Astrocyte of the spinal cord (primary cell): ENCODE measurements at regions not wholly inside any gene's neighbourhood (a gene's known extent, or its start where the extent isn't known, plus 50 kb on each side); places are given as distances from the start of the nearest gene placed in this dataset.

Experiments used
- DNase-seq: peaks from one replicate; pipeline ENCODE4 v3.0.0; 2011; ENCODE audit warnings: low read depth, low spot score
- H3K4me3 ChIP-seq: 2 replicates; pipeline ENCODE4 v1.5.1; 2011; ENCODE audit warnings: low read depth, mild to moderate bottlenecking, low read length, moderate library complexity
- in situ Hi-C: cut with HindIII; loops from 2 replicates; pipeline ENCODE4 v1.10.0; 2017; ENCODE audit warnings: low sequenced_read_pairs
- TF ChIP-seq, protein P1 (sequence below): IDR thresholded peaks from 2 replicates; pipeline ENCODE4 v1.5.1; 2012; ENCODE audit warnings: low read depth, mild to moderate bottlenecking, low read length, inconsistent platforms

DNA sequence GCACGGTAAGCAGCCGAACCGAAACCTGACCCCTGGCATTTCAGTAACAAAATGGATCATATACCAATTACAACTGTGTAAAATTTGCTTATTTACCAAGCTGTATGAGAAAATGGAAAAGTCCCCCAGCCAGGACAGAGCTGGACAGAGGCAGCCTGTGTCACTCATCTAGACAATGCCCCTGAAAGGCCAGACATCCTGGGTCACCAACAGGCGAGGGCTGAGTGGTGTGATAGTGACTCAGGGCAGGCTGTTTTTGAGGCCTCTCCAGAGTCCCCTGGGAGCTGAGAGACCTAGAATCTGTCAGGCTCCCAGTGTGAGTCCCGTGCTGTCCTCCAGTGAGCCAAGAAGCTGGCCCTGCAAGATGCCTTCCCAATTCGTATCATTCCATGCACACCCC, 680.4 kb downstream of the TBC1D22A start:
- TF ChIP-seq, protein P1, sequence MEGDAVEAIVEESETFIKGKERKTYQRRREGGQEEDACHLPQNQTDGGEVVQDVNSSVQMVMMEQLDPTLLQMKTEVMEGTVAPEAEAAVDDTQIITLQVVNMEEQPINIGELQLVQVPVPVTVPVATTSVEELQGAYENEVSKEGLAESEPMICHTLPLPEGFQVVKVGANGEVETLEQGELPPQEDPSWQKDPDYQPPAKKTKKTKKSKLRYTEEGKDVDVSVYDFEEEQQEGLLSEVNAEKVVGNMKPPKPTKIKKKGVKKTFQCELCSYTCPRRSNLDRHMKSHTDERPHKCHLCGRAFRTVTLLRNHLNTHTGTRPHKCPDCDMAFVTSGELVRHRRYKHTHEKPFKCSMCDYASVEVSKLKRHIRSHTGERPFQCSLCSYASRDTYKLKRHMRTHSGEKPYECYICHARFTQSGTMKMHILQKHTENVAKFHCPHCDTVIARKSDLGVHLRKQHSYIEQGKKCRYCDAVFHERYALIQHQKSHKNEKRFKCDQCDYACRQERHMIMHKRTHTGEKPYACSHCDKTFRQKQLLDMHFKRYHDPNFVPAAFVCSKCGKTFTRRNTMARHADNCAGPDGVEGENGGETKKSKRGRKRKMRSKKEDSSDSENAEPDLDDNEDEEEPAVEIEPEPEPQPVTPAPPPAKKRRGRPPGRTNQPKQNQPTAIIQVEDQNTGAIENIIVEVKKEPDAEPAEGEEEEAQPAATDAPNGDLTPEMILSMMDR: no peak
- no peak for DNase-seq
- H3K4me3 ChIP-seq: no peak overlapping the region
- in situ Hi-C loops: no loop called here

DNA sequence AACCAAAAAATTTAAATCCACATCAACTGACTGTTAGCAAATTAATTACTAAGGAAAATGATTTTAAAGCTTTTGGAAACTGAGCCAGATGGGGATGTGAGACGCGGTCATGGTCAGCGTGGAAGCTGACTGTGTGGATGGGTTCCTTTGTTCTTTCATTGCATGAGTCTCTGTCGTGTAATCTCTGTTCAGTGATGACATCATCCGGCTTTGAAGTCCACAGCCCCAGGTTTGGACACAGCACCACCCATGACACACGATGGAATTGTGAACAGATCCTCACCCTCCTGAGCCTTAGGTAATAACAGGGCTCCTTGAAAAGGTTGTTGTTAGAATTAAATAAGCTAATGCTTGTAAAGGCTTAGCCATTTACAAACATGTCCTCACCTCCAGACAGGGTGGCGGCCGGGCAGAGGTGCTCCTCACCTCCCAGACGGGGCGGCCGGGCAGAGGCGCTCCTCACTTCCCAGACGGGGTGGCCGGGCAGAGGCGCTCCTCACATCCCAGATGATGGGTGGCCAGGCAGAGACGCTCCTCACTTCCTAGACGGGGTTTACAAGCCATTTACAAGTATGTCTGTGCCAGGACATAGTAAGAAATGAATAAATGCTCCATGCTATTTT, 677.3 kb downstream of the TBC1D22A start:
- no peak for DNase-seq
- H3K4me3 ChIP-seq: no peak overlapping the region
- TF ChIP-seq, protein P1: no peak
- in situ Hi-C loops: no loop called here

DNA sequence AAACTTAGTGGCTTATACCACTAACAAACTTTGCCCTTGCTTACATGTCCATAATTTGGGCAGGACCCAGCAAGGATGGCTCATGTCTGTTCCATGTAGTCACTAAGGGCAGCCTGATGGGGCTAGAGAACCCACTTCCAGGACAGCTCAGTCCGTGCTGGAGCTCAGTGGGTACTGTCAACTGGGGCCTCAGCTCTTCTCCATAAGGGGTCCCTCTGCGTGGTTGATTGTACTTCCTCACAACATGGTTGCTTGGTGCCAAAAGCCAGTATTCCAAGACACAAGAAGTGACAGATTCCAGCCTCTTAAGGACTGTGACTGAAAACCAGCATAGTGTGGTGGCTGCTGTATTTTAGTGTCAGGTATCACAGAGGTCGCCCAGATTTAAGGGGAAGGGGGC, 675.2 kb downstream of the TBC1D22A start:
- no peak overlapping the region for H3K4me3 ChIP-seq
- TF ChIP-seq, protein P1: no peak
- no peak for DNase-seq
- in situ Hi-C loops: no loop called here

DNA sequence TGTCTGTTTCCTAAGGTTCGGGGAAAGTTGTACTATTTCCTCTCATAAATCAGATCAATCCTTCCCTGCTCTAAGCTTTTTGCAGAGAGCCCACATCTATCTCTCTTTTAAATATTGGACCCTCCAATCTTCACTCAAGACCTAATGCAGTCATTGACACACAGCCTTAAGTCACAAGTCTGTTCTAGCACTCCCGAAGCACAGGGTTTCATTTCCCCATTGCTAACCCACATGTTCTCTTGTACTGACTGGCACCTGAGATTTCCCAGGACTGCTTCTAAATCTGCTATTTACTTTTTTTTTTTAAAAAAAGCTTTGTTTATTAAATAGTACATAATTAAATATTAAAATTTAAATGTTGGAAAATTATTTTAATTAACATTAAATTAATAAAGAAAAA, 674.7 kb downstream of the TBC1D22A start:
- in situ Hi-C loops: no loop called here
- TF ChIP-seq, protein P1: no peak
- no peak for DNase-seq
- no peak overlapping the region for H3K4me3 ChIP-seq

DNA sequence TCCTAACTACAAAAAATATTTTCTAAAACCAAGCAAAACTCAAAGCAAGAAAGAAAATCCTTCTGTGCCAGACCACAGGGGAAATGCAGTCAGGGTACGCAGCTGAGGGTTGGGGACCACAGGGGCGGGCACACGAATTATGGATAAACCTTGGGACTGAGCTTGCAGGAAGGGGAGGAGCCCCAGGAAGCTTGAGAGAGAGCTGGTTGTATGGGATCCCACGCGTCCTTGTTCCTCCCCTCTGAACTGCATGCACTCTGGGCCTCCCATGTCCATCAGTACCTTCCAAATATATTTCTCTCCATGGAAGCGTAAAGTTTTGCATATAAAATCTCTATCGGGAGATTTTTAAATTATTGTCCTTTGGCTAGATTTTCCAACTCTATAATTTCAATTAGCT, 673.4 kb downstream of the TBC1D22A start:
- no peak overlapping the region for H3K4me3 ChIP-seq
- TF ChIP-seq, protein P1: no peak
- DNase-seq: no peak
- in situ Hi-C loops: no loop called here

DNA sequence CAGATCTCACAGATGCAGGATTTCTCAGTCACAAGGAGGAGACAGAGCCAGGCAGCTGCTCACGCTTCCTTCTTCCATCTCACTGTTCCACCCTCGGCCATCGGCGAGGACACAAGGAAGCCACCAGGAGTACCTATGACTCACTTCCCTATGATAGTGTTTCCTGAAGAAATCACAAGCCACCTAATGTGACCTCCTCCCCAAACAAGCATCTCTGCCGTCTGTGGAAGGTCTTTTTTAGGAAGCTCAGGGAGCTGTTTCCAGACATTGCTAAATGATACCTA, 672.7 kb downstream of the TBC1D22A start:
- TF ChIP-seq, protein P1: no peak
- no peak for DNase-seq
- no peak overlapping the region for H3K4me3 ChIP-seq
- in situ Hi-C loops: no loop called here
